HT-29 (cell line): ENCODE measurements at regions not wholly inside any gene's neighbourhood (a gene's known extent, or its start where the extent isn't known, plus 50 kb on each side); places are given as distances from the start of the nearest gene placed in this dataset.

Source experiments
- DNase-seq: peaks from one replicate; pipeline ENCODE4 v3.0.0-alpha.2; 2015; ENCODE audit warnings: low spot score

- no peak for DNase-seq
These were observed 287.0 kb upstream of the CXCR4 start for GRCh38 chr2:136404925-136405324.

GRCh38 chr2:136404176-136404575, 286.2 kb upstream of the CXCR4 start:
- DNase-seq: no peak

DNA sequence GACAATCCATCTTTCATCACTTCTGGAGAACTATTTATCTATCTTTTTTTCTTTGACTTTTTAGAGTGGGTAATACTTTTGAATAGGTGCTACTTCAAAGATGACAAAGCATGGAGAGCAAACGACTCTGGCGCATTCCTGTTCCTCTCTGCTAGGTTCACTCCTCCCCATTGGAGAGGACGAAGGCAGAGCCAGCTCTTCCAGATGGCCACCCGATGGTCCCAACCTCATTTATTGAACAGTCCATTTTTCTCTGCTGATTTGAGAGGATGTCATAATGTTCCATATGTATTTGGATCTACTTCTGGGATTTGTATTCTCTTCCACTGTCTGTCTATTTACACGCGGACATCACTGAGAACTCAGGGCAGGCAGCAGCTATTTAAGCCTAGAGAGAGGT, 284.3 kb upstream of the CXCR4 start:
- no peak for DNase-seq

DNA sequence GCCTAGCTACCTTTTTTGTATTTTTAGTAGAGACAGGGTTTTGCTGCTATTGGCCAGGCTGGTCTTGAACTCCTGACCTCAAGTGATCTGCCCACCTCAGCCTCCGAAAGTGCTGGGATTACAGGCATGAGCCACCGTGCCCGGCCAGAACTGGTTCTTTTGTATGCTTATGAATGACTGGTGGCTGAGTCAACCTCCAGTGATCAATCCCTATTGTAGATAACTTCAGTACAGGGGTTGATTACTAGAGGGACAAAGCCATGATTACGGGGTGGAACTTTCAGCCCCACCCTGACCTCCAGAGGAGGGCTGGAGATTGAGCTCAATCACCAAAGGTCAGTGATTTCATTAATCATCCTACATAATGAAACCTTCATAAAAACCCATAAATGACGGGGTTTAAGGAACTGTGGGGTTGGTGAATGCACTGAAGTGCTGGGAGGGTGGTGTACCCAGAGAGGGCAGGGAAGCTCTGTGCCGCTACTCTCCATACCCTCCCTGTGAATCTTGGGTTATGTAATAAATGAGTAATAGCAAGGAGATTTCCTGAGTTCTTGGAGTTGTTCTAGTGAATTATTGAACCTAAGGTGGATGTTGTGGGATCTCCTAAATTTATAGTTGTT, 281.8 kb upstream of the CXCR4 start:
- DNase-seq: no peak

DNA sequence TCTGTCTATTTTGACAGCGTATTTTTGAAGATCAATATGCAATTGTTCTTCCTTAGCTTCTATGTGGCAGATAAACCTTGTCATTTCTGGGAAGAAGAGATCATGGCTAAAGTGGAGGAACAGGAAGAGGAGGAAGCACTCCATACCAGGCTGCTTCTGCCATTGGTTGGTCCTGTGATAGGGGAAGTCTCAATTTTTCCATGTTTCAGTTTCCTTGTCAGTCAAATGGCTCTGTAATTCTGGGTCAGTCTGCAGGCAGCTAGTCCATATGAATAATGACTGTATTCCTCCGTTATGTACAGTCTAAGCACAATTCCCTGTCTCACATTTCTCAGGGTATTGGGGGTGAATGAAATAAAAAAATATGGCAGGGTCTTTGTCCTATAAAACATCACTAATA, 277.6 kb upstream of the CXCR4 start:
- DNase-seq: no peak

- no peak for DNase-seq
These were observed 276.4 kb upstream of the CXCR4 start for GRCh38 chr2:136394136-136395060.

DNA sequence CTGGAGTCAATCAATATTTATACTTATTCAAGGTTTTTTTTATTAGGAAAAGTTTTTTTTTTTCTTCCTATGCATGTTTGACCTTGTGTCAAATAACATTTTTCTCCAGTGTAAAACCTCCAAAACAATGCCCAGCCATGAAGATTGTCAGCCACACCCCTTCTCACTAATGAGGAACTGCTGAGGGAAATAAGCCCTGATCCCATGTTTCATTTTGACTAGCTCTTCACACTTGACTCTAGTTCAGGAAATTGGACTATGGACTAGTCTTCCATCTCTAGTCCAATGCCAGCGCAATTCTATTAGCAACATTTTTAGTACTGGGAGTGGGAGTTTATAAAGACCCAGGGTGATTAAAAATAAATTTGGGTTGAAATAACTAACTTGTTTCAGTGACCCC, 275.6 kb upstream of the CXCR4 start:
- DNase-seq: no peak

DNA sequence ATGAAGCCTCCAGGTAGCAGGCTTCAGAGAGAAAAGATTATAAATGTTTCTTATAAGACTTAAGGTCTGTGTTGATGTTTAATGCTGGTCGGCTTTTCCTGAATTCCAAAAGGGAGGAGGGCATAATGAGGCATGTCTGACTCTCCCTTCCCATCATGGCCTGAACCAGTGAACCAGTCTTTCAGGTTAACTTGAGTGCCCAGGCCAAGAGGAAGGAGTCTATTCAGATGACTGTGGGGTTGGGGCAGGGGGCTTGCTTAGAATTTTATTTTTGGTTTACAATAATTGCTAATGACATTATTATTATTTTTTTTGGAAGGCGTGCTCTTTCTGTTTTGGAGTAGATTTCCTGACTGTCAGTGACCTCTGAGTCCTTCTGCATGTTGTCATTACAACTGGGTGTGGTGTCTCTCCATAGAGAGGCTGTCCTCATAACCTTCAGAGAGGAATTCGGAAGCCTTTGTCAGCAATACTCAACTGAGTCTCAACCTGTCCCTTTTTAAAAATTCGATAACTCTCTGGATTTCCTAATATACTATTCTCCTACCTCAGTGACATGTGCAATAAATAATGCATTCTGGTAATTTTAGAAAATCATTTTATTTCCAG, 275.1 kb upstream of the CXCR4 start:
- no peak for DNase-seq

- no peak for DNase-seq
These were observed 271.9 kb upstream of the CXCR4 start for GRCh38 chr2:136389809-136390208.

- DNase-seq: no peak
These were observed 268.1 kb upstream of the CXCR4 start for GRCh38 chr2:136386046-136386445.

DNA sequence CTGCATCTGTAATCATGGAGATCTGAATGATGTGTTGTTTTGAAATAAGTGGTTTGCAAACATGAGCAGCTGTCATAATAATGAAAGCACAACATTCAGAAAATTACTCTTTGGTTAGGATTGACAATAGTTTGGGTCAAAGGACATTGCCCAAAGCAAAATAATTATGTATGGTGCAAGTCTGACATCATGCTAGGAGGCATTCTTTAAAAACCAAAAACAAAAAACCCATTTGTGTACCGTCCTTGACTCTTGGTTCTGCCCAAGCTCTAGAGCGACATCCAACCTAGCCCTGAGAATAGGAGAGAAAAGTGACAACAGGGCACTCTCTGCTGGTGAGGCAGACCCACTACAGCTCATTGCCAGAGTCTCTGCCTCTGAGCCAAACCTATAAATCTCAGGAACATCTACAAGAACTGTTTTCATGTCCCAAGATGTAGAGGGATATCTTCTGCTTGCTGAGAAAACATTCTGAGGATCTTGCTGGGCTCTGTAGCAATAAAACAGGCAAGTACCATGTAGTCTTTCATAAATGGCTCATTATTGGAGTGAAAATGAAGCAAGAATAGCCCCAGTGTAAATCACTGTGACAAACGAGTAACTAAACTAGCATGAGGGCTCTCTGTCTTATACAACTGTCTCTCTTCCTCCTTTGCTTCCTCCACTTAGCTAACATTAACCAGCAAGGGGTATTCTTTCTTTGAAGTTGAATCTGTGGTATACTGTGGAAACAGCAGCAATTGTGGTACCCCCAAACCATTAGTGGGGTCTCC, 266.8 kb upstream of the CXCR4 start:
- DNase-seq: peak; percentile 45

GRCh38 chr2:136383167-136383566, 265.2 kb upstream of the CXCR4 start:
- DNase-seq: no peak

- no peak for DNase-seq
These were observed 264.0 kb upstream of the CXCR4 start for GRCh38 chr2:136381722-136382633.

GRCh38 chr2:136381245-136381644, 263.3 kb upstream of the CXCR4 start:
- DNase-seq: no peak

- DNase-seq: peak; percentile 65
These were observed 261.0 kb upstream of the CXCR4 start for GRCh38 chr2:136378712-136379595.

DNA sequence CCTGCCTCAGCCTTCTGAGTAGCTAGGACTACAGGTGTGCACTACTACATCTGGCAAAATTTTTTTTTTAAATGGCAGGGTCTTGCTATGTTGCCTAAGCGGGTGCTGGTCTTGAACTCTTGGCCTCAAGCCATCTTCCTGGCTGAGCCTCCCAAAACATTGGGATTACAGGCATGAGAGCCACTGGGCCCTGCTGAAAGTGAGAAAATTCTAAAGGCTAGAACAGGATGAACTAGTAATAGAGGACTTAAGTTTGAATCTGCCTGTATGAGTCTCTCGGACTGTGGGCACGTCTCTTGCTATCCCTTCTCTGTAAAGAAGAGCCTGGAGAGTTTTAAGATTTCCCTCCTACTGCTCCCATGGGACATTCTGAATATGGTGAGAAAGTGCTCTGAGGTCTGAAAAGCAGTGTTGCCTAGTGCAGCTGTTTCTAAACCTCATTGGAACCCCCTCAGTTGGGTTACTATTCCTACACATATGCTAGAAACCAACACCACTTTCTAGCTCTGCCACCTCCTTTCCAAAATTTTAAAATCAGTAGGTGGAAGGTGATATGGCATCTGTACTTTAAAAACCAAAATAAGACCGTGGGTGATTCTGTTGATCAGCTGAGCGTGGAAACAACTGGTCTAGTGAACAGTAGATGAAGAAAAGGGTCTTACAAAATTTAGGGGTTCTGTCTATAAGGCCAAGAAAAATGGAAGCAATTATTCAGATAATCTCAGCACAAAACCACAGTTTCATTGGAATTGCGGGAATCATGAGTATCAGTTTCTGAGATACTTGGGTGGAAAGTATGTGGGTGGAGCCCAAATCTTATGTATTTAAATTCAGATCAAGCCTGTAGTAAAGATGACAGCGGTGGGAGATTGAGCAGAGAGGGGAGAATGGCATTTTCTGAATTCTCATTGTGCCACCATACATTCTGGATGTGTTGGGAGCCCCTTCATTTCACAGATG, 259.8 kb upstream of the CXCR4 start:
- no peak for DNase-seq

GRCh38 chr2:136376798-136377211, 258.9 kb upstream of the CXCR4 start:
- DNase-seq: no peak

GRCh38 chr2:136376211-136376610, 258.3 kb upstream of the CXCR4 start:
- no peak for DNase-seq
